GM12878 (cell line): ENCODE measurements at regions not wholly inside any gene's neighbourhood (a gene's known extent, or its start where the extent isn't known, plus 50 kb on each side); places are given as distances from the start of the nearest gene placed in this dataset.

Experiments used
- ATAC-seq: fragments of 200-7000 bp; cut with Tn5 transposase; 3 replicates; pipeline ENCODE4 v1.9.1; 2020; ENCODE audit warnings: mild to moderate bottlenecking, moderate library complexity
- BruUV-seq: library from RNA; stranded (reverse); fragments of 400-500 nt; replicated peaks from 2 replicates; lab custom pipeline; 2021; lab: Mats Ljungman, UMichigan
- CTCF ChIA-PET: fragments of 300-600 bp; sonication (Branson Sonifier 250); formaldehyde crosslinking; extraction: SDS; loops from one replicate; lab custom pipeline; 2021; ENCODE audit warnings: inconsistent platforms; lab: Yijun Ruan, JAX
- POLR2A ChIA-PET: fragments of 350-600 bp; formaldehyde crosslinking; extraction: SDS; loops from one replicate; lab custom pipeline; 2021; ENCODE audit warnings: inconsistent platforms; lab: Charles Lee
- RAD21 ChIA-PET: fragments of 300-600 bp; sonication (Branson Sonifier 250); formaldehyde crosslinking; loops from one replicate; lab custom pipeline; 2023; ENCODE audit warnings: antibody characterized with exemption; ENCODE audit not compliant: unreplicated experiment; lab: Charles Lee
- SMC1A ChIA-PET: fragments of 300-600 bp; sonication (Branson Sonifier 250); formaldehyde crosslinking; loops from one replicate; lab custom pipeline; 2023; ENCODE audit not compliant: unreplicated experiment, uncharacterized antibody; lab: Charles Lee
- DNase-seq: peaks from one replicate; pipeline ENCODE4 v3.0.0-alpha.2; 2011; ENCODE audit warnings: low read depth, low spot score
- FAIRE-seq: peaks from 3 replicates; lab custom pipeline; 2011; peaks lifted over from hg19 to GRCh38; lab: Jason Lieb, UNC
- H2AFZ ChIP-seq: 2 replicates; pipeline ENCODE4 v1.6.0; 2011; ENCODE audit warnings: low read depth, low read length, control low read depth; ENCODE audit not compliant: control insufficient read depth
- H3K27ac ChIP-seq: 2 replicates; pipeline ENCODE4 v1.5.1; 2011; ENCODE audit warnings: control low read depth; ENCODE audit not compliant: control insufficient read depth, insufficient read depth
- H3K27me3 ChIP-seq, 2 experiments: replicated peaks in 1 of 2; 2 replicates each; pipeline versions ENCODE4 v1.6.0 to v1.6.1; 2011; ENCODE audit warnings: low read length in 1 of 2; ENCODE audit not compliant: control insufficient read depth in 2 of 2, insufficient read depth in 2 of 2
- H3K36me3 ChIP-seq, 2 experiments: 2 replicates each; pipeline ENCODE4 v1.5.1; 2011; ENCODE audit warnings: low read length in 1 of 2; ENCODE audit not compliant: control insufficient read depth in 2 of 2, insufficient read depth in 2 of 2
- H3K4me1 ChIP-seq: 2 replicates; pipeline ENCODE4 v1.6.1; 2011; ENCODE audit warnings: mild to moderate bottlenecking, low read length, moderate library complexity, mixed read lengths; ENCODE audit not compliant: control insufficient read depth, insufficient read depth
- H3K4me2 ChIP-seq: 2 replicates; pipeline ENCODE4 v1.6.0; 2011; ENCODE audit warnings: control low read depth; ENCODE audit not compliant: control insufficient read depth, insufficient read depth
- H3K4me3 ChIP-seq: fragments of 200-600 bp; sonication (generic); 2 replicates; pipeline ENCODE4 v1.5.1; 2016
- H3K79me2 ChIP-seq: 2 replicates; pipeline ENCODE4 v1.6.0; 2011; ENCODE audit warnings: low read length; ENCODE audit not compliant: control insufficient read depth, insufficient read depth
- H3K9ac ChIP-seq: 2 replicates; pipeline ENCODE4 v1.8.0; 2011; ENCODE audit warnings: low read length, control low read depth, mixed read lengths; ENCODE audit not compliant: control insufficient read depth, insufficient read depth
- H3K9me3 ChIP-seq: replicated peaks from 3 replicates; pipeline ENCODE4 v1.5.1; 2011; ENCODE audit warnings: mild to moderate bottlenecking, low read length; ENCODE audit not compliant: control insufficient read depth, insufficient read depth
- H4K20me1 ChIP-seq: 2 replicates; pipeline ENCODE4 v1.6.0; 2011; ENCODE audit not compliant: control insufficient read depth, insufficient read depth
- CHD2 ChIP-seq: IDR thresholded peaks from 2 replicates; pipeline ENCODE4 v1.6.1; 2011; ENCODE audit warnings: low read depth, low read length, improper control_type of control experiment, borderline replicate concordance
- CREB1 ChIP-seq: IDR thresholded peaks from 2 replicates; pipeline ENCODE4 v1.6.1; 2012; ENCODE audit warnings: low read depth, mild to moderate bottlenecking, inconsistent platforms
- FOS ChIP-seq: IDR thresholded peaks from 3 replicates; pipeline ENCODE4 v1.6.1; 2011; ENCODE audit warnings: borderline replicate concordance; ENCODE audit not compliant: insufficient read length; ENCODE audit errors: extremely low read depth
- GABPA ChIP-seq: IDR thresholded peaks from 2 replicates; pipeline ENCODE4 v1.6.1; 2014; ENCODE audit warnings: antibody characterized with exemption, low read depth, mild to moderate bottlenecking, inconsistent platforms
- MEF2A ChIP-seq: IDR thresholded peaks from 2 replicates; pipeline ENCODE4 v1.6.1; 2011; ENCODE audit warnings: low read depth, mild to moderate bottlenecking, low read length, moderate library complexity; ENCODE audit not compliant: insufficient read depth
- NRF1 ChIP-seq: conservative IDR thresholded peaks from 2 replicates; pipeline ENCODE4 v1.6.1; 2011; ENCODE audit warnings: mild to moderate bottlenecking, low read depth, low read length, improper control_type of control experiment
- RAD51 ChIP-seq: fragments of 450-650 bp; IDR thresholded peaks from 2 replicates; pipeline ENCODE4 v1.6.1; 2016; ENCODE audit warnings: moderate library complexity, mild to moderate bottlenecking, inconsistent platforms
- RB1 ChIP-seq: fragments of 450-650 bp; formaldehyde crosslinking; IDR thresholded peaks from 2 replicates; pipeline ENCODE4 v1.6.1; 2017; ENCODE audit warnings: mild to moderate bottlenecking, borderline replicate concordance
- RELB ChIP-seq: fragments of 450-650 bp; IDR thresholded peaks from 2 replicates; pipeline ENCODE4 v1.6.1; 2017; ENCODE audit warnings: low read depth, mild to moderate bottlenecking, moderate library complexity
- WGBS: methylation state at CpG from one replicate; pipeline ENCODE4 v1.1.6; 2016; ENCODE audit warnings: low lambda C conversion rate; ENCODE audit not compliant: insufficient replicate concordance, insufficient coverage; ENCODE audit errors: missing lambda C conversion rate; 5-methylcytosine and 5-hydroxymethylcytosine counted together
- in situ Hi-C: fragments of 300-500 bp; cut with MboI; formaldehyde crosslinking; loops from 9 replicates; pipeline ENCODE4 v1.14.3; 2018; ENCODE audit warnings: mixed read lengths
- intact Hi-C: fragments of 100-400 bp; cut with micrococcal nuclease; formaldehyde crosslinking; loops from one replicate; pipeline ENCODE4 v1.14.2; 2022; ENCODE audit not compliant: unreplicated experiment

- TF ChIP-seq GABPA (no peak), CREB1 (no peak), NRF1 (no peak), FOS (no peak), RELB (no peak), RAD51 (no peak)
Measured at GRCh38 chr13:99703908-99704307, 202.6 kb downstream of the TM9SF2 start (continued).

- DNase-seq (no peak), ATAC-seq (no peak), FAIRE-seq (no peak)
- H3K27ac ChIP-seq = no peak overlapping the region
- no peak overlapping the region for H3K4me2 ChIP-seq
- BruUV-seq = no TSS peak
- in situ Hi-C loops = no loop called here
- no peak overlapping the region for H3K9ac ChIP-seq
- no peaks in the 10 kb centered on the region for H3K4me1 ChIP-seq
- CTCF ChIA-PET = no interaction called here
- H3K36me3 ChIP-seq = no peaks in the 10 kb centered on the region
- no peaks in the 10 kb centered on the region for H3K27me3 ChIP-seq
- POLR2A ChIA-PET = no interaction called here
- H3K9me3 ChIP-seq = no peaks in the 10 kb centered on the region
- H3K79me2 ChIP-seq = no peaks in the 10 kb centered on the region
- SMC1A ChIA-PET = interaction anchor here (1.0 kb wide), 1 partner anchor 65 kb away, joined by 4 read pairs; no protein-coding TSS in a partner anchor
- H3K4me3 ChIP-seq = no peak overlapping the region
- 72% methylated on average over 9 of the region's 9 CpGs for WGBS
- no peak for TF ChIP-seq MEF2A
- no peak for TF ChIP-seq RB1
- TF ChIP-seq CHD2 = no peak
- intact Hi-C loops = no loop called here
- RAD21 ChIA-PET = interaction anchor here (0.7 kb wide), 1 partner anchor 117 kb away, joined by 3 read pairs; no protein-coding TSS in a partner anchor
- H2AFZ ChIP-seq = no peak overlapping the region
- no peaks in the 10 kb centered on the region for H4K20me1 ChIP-seq
Measured at GRCh38 chr13:99702687-99703319, 201.5 kb downstream of the TM9SF2 start.
